ENCODE measurements at regions not wholly inside any gene's neighbourhood (a gene's known extent, or its start where the extent isn't known, plus 50 kb on each side); places are given as distances from the start of the nearest gene placed in this dataset.
A peak's percentile ranks its signal among the peaks of the same experiment; 100 is the strongest.

DNA sequence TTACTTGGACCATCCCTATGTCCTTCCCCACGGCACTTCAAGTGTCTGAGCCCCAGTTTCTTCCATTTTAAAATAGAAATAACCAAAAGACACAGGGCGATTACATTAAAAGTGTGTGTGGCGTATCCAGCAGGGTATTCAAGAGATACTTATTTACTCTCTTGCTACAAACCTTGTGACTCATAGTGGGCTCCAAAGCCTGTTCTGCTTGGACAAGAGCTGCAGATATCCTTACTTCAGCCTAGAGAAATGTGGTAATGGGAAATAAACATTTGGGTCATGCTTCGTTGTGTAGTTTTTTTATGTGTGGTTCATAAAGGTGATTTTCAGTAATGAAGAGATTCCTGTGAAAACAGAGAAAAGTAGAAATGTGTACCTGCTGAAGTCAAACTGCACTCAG is 288.9 kb upstream of the CDH11 start:
- Histone ChIP-seq H3K9me3 (ENCODE audit: control insufficient read depth in 2 of 2, insufficient read depth in 1 of 2, low read length in 1 of 2) (no peaks in the 10 kb centered on the region), H3K36me3 (ENCODE audit: control insufficient read depth in 2 of 2, insufficient read depth in 2 of 2, low read length in 1 of 2) (no peaks in the 10 kb centered on the region), H3K4me1 (ENCODE audit: control insufficient read depth in 2 of 2, insufficient read depth in 2 of 2, low read length in 2 of 2) (no peaks in the 10 kb centered on the region), H3K27me3 (ENCODE audit: control insufficient read depth in 2 of 2, insufficient read depth in 1 of 2, low read length in 1 of 2) (no peaks in the 10 kb centered on the region), H3K27ac (ENCODE audit: low read depth in 1 of 2, low read length in 1 of 2) (no peak overlapping the region), H3K4me3 (ENCODE audit: low read length in 2 of 2) (no peak overlapping the region)
- WGBS = 87% methylated on average over 4 of the region's 4 CpGs
- no peak for DNase-seq (ENCODE audit: low read depth in 6 of 9, low spot score in 9 of 9)

- H3K4me3 ChIP-seq (ENCODE audit: low read length in 2 of 2) = no peak overlapping the region
- H3K9me3 ChIP-seq (ENCODE audit: control insufficient read depth in 2 of 2, insufficient read depth in 1 of 2, low read length in 1 of 2) = no peaks in the 10 kb centered on the region
- H3K4me1 ChIP-seq (ENCODE audit: control insufficient read depth in 2 of 2, insufficient read depth in 2 of 2, low read length in 2 of 2) = no peaks in the 10 kb centered on the region
- H3K27ac ChIP-seq (ENCODE audit: low read depth in 1 of 2, low read length in 1 of 2) = no peak overlapping the region
- DNase-seq (ENCODE audit: low read depth in 6 of 9, low spot score in 9 of 9) = no peak
- 85% methylated on average over 2 of the region's 2 CpGs for WGBS
- H3K27me3 ChIP-seq (ENCODE audit: control insufficient read depth in 2 of 2, insufficient read depth in 1 of 2, low read length in 1 of 2) = no peaks in the 10 kb centered on the region
- H3K36me3 ChIP-seq (ENCODE audit: control insufficient read depth in 2 of 2, insufficient read depth in 2 of 2, low read length in 1 of 2) = no peaks in the 10 kb centered on the region
These were observed 287.6 kb upstream of the CDH11 start for GRCh38 chr16:65409510-65409909.

DNA sequence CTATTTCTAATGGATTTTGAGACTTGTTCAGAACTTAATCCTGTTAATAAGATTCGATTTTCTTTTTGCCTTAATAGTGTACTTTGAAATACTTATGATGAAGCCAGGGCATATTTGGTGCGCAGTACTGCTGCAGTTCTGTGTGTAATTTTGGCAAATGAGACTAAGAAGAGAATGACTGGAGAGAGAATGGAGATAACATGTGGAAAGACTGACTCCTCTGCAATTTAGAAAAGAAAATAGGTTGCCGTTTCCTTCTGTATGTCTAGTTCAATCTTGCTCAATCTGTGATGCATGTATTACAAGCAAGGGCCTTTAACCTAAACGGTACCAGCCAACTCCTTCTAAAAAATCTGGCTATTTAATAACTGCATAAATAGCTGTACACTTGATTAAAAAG is 285.1 kb upstream of the CDH11 start:
- H3K27me3 ChIP-seq (ENCODE audit: control insufficient read depth in 2 of 2, insufficient read depth in 1 of 2, low read length in 1 of 2) = no peaks in the 10 kb centered on the region
- no peaks in the 10 kb centered on the region for H3K4me1 ChIP-seq (ENCODE audit: control insufficient read depth in 2 of 2, insufficient read depth in 2 of 2, low read length in 2 of 2)
- no peaks in the 10 kb centered on the region for H3K36me3 ChIP-seq (ENCODE audit: control insufficient read depth in 2 of 2, insufficient read depth in 2 of 2, low read length in 1 of 2)
- 79% methylated on average over 4 of the region's 4 CpGs for WGBS
- no peaks in the 10 kb centered on the region for H3K9me3 ChIP-seq (ENCODE audit: control insufficient read depth in 2 of 2, insufficient read depth in 1 of 2, low read length in 1 of 2)
- H3K4me3 ChIP-seq (ENCODE audit: low read length in 2 of 2) = no peak overlapping the region
- DNase-seq (ENCODE audit: low read depth in 6 of 9, low spot score in 9 of 9) = no peak
- no peak overlapping the region for H3K27ac ChIP-seq (ENCODE audit: low read depth in 1 of 2, low read length in 1 of 2)

GRCh38 chr16:65406116-65406515 is 284.3 kb upstream of the CDH11 start:
- Histone ChIP-seq H3K27me3 (ENCODE audit: control insufficient read depth in 2 of 2, insufficient read depth in 1 of 2, low read length in 1 of 2) (no peaks in the 10 kb centered on the region), H3K9me3 (ENCODE audit: control insufficient read depth in 2 of 2, insufficient read depth in 1 of 2, low read length in 1 of 2) (no peaks in the 10 kb centered on the region), H3K4me1 (ENCODE audit: control insufficient read depth in 2 of 2, insufficient read depth in 2 of 2, low read length in 2 of 2) (no peaks in the 10 kb centered on the region), H3K36me3 (ENCODE audit: control insufficient read depth in 2 of 2, insufficient read depth in 2 of 2, low read length in 1 of 2) (no peaks in the 10 kb centered on the region), H3K4me3 (ENCODE audit: low read length in 2 of 2) (no peak overlapping the region), H3K27ac (ENCODE audit: low read depth in 1 of 2, low read length in 1 of 2) (no peak overlapping the region)
- WGBS = 81% methylated on average over 4 of the region's 4 CpGs
- no peak for DNase-seq (ENCODE audit: low read depth in 6 of 9, low spot score in 9 of 9)

- no peak overlapping the region for H3K27ac ChIP-seq (ENCODE audit: low read depth in 1 of 2, low read length in 1 of 2)
- DNase-seq (ENCODE audit: low read depth in 6 of 9, low spot score in 9 of 9) = peak in 1 of 9 donors; percentile 2
- no peaks in the 10 kb centered on the region for H3K9me3 ChIP-seq (ENCODE audit: control insufficient read depth in 2 of 2, insufficient read depth in 1 of 2, low read length in 1 of 2)
- no peaks in the 10 kb centered on the region for H3K4me1 ChIP-seq (ENCODE audit: control insufficient read depth in 2 of 2, insufficient read depth in 2 of 2, low read length in 2 of 2)
- no peak overlapping the region for H3K4me3 ChIP-seq (ENCODE audit: low read length in 2 of 2)
- WGBS = 91% methylated on average over 6 of the region's 6 CpGs
- H3K27me3 ChIP-seq (ENCODE audit: control insufficient read depth in 2 of 2, insufficient read depth in 1 of 2, low read length in 1 of 2) = no peaks in the 10 kb centered on the region
- no peaks in the 10 kb centered on the region for H3K36me3 ChIP-seq (ENCODE audit: control insufficient read depth in 2 of 2, insufficient read depth in 2 of 2, low read length in 1 of 2)
These were observed 272.4 kb upstream of the CDH11 start for GRCh38 chr16:65394281-65394680.

- DNase-seq (ENCODE audit: low read depth in 6 of 9, low spot score in 9 of 9) = no peak
- no peak overlapping the region for H3K4me3 ChIP-seq (ENCODE audit: low read length in 2 of 2)
- H3K9me3 ChIP-seq (ENCODE audit: control insufficient read depth in 2 of 2, insufficient read depth in 1 of 2, low read length in 1 of 2) = no peaks in the 10 kb centered on the region
- H3K36me3 ChIP-seq (ENCODE audit: control insufficient read depth in 2 of 2, insufficient read depth in 2 of 2, low read length in 1 of 2) = no peaks in the 10 kb centered on the region
- 85% methylated on average over 13 of the region's 13 CpGs for WGBS
- H3K27me3 ChIP-seq (ENCODE audit: control insufficient read depth in 2 of 2, insufficient read depth in 1 of 2, low read length in 1 of 2) = no peaks in the 10 kb centered on the region
- no peaks in the 10 kb centered on the region for H3K4me1 ChIP-seq (ENCODE audit: control insufficient read depth in 2 of 2, insufficient read depth in 2 of 2, low read length in 2 of 2)
- no peak overlapping the region for H3K27ac ChIP-seq (ENCODE audit: low read depth in 1 of 2, low read length in 1 of 2)
These were observed 271.1 kb upstream of the CDH11 start for GRCh38 chr16:65392806-65393565.

DNA sequence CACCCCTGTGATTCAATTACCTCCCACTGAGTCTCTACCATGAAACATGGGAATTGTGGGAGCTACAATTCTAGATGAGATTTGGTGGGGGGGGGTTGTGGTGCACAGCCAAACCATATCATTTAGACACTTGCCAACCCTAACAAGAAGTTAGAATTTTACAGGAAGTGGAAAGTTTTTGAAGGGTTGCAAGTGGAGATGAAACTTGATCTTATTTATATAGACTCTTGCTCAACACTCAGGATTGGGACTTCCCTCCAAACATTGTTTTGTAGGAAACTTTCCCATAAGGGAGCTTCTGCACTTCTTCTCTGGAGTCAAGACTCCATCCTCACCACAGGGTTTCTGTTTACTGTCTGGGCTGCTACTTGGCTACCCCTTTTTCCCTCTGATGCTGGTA is 266.7 kb upstream of the CDH11 start:
- Histone ChIP-seq H3K9me3 (ENCODE audit: control insufficient read depth in 2 of 2, insufficient read depth in 1 of 2, low read length in 1 of 2) (no peaks in the 10 kb centered on the region), H3K36me3 (ENCODE audit: control insufficient read depth in 2 of 2, insufficient read depth in 2 of 2, low read length in 1 of 2) (no peaks in the 10 kb centered on the region), H3K27me3 (ENCODE audit: control insufficient read depth in 2 of 2, insufficient read depth in 1 of 2, low read length in 1 of 2) (no peaks in the 10 kb centered on the region), H3K4me3 (ENCODE audit: low read length in 2 of 2) (no peak overlapping the region), H3K4me1 (ENCODE audit: control insufficient read depth in 2 of 2, insufficient read depth in 2 of 2, low read length in 2 of 2) (no peaks in the 10 kb centered on the region), H3K27ac (ENCODE audit: low read depth in 1 of 2, low read length in 1 of 2) (no peak overlapping the region)
- no peak for DNase-seq (ENCODE audit: low read depth in 6 of 9, low spot score in 9 of 9)

DNA sequence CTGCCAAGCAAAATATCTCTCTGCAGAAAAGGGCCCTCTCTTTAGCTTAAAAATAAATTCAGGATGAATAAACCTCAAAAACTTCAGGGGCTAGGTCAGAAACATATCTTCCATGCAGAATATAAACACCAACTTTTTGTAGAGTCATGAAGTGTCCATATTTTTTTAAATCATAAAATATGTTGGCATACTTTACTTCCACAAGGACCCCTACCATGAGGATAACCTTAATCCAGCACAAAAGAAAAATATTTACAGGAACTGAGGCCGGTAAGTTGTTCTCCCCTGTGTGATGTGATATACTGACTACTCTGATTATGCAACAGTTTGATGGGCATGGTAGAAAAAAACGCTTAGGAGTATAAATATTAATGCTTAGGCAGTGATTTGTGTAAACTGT is 264.8 kb upstream of the CDH11 start:
- no peaks in the 10 kb centered on the region for H3K36me3 ChIP-seq (ENCODE audit: control insufficient read depth in 2 of 2, insufficient read depth in 2 of 2, low read length in 1 of 2)
- no peak overlapping the region for H3K4me3 ChIP-seq (ENCODE audit: low read length in 2 of 2)
- no peak for DNase-seq (ENCODE audit: low read depth in 6 of 9, low spot score in 9 of 9)
- no peaks in the 10 kb centered on the region for H3K4me1 ChIP-seq (ENCODE audit: control insufficient read depth in 2 of 2, insufficient read depth in 2 of 2, low read length in 2 of 2)
- no peaks in the 10 kb centered on the region for H3K9me3 ChIP-seq (ENCODE audit: control insufficient read depth in 2 of 2, insufficient read depth in 1 of 2, low read length in 1 of 2)
- H3K27ac ChIP-seq (ENCODE audit: low read depth in 1 of 2, low read length in 1 of 2) = no peak overlapping the region
- H3K27me3 ChIP-seq (ENCODE audit: control insufficient read depth in 2 of 2, insufficient read depth in 1 of 2, low read length in 1 of 2) = no peaks in the 10 kb centered on the region
- WGBS = 58% methylated on average over 2 of the region's 2 CpGs

DNA sequence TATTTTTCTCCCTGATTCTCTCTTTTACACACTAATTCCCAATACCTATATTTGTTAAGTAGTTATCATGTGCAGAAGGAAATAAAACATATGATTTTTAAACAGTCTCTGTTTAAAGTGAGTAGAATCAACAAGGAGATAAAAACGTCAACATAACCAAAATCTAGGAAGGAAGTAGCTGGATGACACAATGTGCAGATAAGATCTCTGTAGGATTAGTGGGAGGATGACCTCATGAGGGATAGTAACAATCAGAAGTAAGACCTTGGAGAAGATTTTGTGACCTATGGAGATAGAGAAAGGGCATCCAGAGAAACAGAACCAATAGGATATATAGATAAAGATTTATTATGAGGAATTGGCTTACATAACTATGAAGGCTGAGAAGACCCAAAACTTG is 262.6 kb upstream of the CDH11 start:
- no peaks in the 10 kb centered on the region for H3K27me3 ChIP-seq (ENCODE audit: control insufficient read depth in 2 of 2, insufficient read depth in 1 of 2, low read length in 1 of 2)
- H3K4me3 ChIP-seq (ENCODE audit: low read length in 2 of 2) = no peak overlapping the region
- 35% methylated on average over 1 of the region's 1 CpG for WGBS
- DNase-seq (ENCODE audit: low read depth in 6 of 9, low spot score in 9 of 9) = no peak
- H3K9me3 ChIP-seq (ENCODE audit: control insufficient read depth in 2 of 2, insufficient read depth in 1 of 2, low read length in 1 of 2) = no peaks in the 10 kb centered on the region
- no peaks in the 10 kb centered on the region for H3K4me1 ChIP-seq (ENCODE audit: control insufficient read depth in 2 of 2, insufficient read depth in 2 of 2, low read length in 2 of 2)
- H3K36me3 ChIP-seq (ENCODE audit: control insufficient read depth in 2 of 2, insufficient read depth in 2 of 2, low read length in 1 of 2) = no peaks in the 10 kb centered on the region
- no peak overlapping the region for H3K27ac ChIP-seq (ENCODE audit: low read depth in 1 of 2, low read length in 1 of 2)

DNA sequence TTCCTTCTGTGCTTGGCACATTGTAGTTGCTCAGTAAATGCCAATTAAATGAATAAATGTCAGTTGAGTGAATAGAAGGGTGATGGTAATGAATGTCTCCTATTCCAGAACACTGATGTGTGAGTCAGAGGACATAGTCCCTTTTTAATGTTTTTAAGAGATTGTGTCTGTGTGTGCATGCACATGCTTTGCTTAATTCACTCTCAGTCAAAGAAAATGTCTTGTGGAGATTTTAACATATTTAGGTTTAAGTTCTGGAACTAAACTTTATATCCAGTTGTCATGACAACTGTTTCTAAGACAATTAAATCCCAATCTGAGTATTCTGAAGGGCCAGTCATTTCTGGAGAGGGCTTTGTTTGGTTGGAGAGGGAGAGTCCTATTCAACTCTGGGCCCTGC is 255.3 kb upstream of the CDH11 start:
- H3K4me1 ChIP-seq (ENCODE audit: control insufficient read depth in 2 of 2, insufficient read depth in 2 of 2, low read length in 2 of 2) = no peaks in the 10 kb centered on the region
- no peak overlapping the region for H3K27ac ChIP-seq (ENCODE audit: low read depth in 1 of 2, low read length in 1 of 2)
- no peak overlapping the region for H3K4me3 ChIP-seq (ENCODE audit: low read length in 2 of 2)
- H3K27me3 ChIP-seq (ENCODE audit: control insufficient read depth in 2 of 2, insufficient read depth in 1 of 2, low read length in 1 of 2) = no peaks in the 10 kb centered on the region
- DNase-seq (ENCODE audit: low read depth in 6 of 9, low spot score in 9 of 9) = no peak
- no peaks in the 10 kb centered on the region for H3K9me3 ChIP-seq (ENCODE audit: control insufficient read depth in 2 of 2, insufficient read depth in 1 of 2, low read length in 1 of 2)
- H3K36me3 ChIP-seq (ENCODE audit: control insufficient read depth in 2 of 2, insufficient read depth in 2 of 2, low read length in 1 of 2) = no peaks in the 10 kb centered on the region
